Peyer's patch (tissue), 4 donors: ENCODE measurements at regions not wholly inside any gene's neighbourhood (a gene's known extent, or its start where the extent isn't known, plus 50 kb on each side); places are given as distances from the start of the nearest gene placed in this dataset.

Experiments
- POLR2A ChIP-seq, 2 donors: fragments of 450-650 bp; IDR thresholded peaks; one replicate each; pipeline ENCODE4 v1.5.1; 2017; ENCODE audit warnings: antibody characterized with exemption in 2 of 2, mild to moderate bottlenecking in 2 of 2, moderate library complexity in 2 of 2
- TF ChIP-seq, protein P1 (sequence below), 6 experiments: fragments of 450-650 bp in 4 of 6; fragments of 200-600 bp in 2 of 6; sonication (generic) in 1 of 6; IDR thresholded peaks; one replicate each; pipeline ENCODE4 v1.5.1; 2017 to 2019; ENCODE audit warnings: antibody characterized with exemption in 6 of 6, mild to moderate bottlenecking in 3 of 6, moderate library complexity in 1 of 6

DNA sequence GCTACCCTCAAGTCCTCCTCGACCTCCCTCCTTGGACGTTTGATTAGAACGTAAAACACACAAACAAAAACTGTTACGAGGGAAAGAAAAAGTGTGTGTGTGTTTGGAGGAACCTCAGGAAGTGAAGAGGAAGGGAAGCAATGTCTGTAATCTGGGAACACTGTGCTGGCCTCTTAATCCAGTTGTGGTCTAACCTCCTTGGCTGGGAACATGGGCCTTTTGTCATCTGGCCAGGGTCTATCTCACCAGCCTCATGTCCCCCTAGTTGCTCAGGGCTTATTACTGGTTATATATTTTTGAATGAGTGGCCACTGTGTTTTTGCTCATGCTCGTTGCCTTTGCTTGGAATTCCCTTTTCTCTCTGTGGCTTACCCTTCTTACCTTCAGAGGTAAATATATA lies 89.0 kb upstream of the RASGRF1 start:
- TF ChIP-seq, protein P1, sequence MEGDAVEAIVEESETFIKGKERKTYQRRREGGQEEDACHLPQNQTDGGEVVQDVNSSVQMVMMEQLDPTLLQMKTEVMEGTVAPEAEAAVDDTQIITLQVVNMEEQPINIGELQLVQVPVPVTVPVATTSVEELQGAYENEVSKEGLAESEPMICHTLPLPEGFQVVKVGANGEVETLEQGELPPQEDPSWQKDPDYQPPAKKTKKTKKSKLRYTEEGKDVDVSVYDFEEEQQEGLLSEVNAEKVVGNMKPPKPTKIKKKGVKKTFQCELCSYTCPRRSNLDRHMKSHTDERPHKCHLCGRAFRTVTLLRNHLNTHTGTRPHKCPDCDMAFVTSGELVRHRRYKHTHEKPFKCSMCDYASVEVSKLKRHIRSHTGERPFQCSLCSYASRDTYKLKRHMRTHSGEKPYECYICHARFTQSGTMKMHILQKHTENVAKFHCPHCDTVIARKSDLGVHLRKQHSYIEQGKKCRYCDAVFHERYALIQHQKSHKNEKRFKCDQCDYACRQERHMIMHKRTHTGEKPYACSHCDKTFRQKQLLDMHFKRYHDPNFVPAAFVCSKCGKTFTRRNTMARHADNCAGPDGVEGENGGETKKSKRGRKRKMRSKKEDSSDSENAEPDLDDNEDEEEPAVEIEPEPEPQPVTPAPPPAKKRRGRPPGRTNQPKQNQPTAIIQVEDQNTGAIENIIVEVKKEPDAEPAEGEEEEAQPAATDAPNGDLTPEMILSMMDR (IDR thresholded peaks at IDR 0.05): no peak
- no peak for TF ChIP-seq POLR2A (IDR thresholded peaks at IDR 0.05)
